Tibial nerve (tissue), 4 donors: ENCODE measurements at regions not wholly inside any gene's neighbourhood (a gene's known extent, or its start where the extent isn't known, plus 50 kb on each side); places are given as distances from the start of the nearest gene placed in this dataset.

Source experiments
- EP300 ChIP-seq, 2 donors: sonication (generic); formaldehyde crosslinking; IDR thresholded peaks; one replicate each; pipeline ENCODE4 v1.6.1; 2017; ENCODE audit warnings: antibody characterized with exemption in 2 of 2, mild to moderate bottlenecking in 1 of 2
- POLR2A ChIP-seq, 2 donors: fragments of 450-650 bp; IDR thresholded peaks; one replicate each; pipeline ENCODE4 v1.6.1; 2017; ENCODE audit warnings: antibody characterized with exemption in 2 of 2, mild to moderate bottlenecking in 2 of 2, moderate library complexity in 2 of 2
- TF ChIP-seq, protein P1 (sequence below), 5 experiments: fragments of 200-600 bp in 3 of 5; fragments of 450-650 bp in 2 of 5; sonication (generic) in 3 of 5; IDR thresholded peaks; one replicate each; pipeline ENCODE4 v1.5.1; 2016 to 2019; ENCODE audit warnings: antibody characterized with exemption in 5 of 5, mild to moderate bottlenecking in 3 of 5, moderate library complexity in 2 of 5

DNA sequence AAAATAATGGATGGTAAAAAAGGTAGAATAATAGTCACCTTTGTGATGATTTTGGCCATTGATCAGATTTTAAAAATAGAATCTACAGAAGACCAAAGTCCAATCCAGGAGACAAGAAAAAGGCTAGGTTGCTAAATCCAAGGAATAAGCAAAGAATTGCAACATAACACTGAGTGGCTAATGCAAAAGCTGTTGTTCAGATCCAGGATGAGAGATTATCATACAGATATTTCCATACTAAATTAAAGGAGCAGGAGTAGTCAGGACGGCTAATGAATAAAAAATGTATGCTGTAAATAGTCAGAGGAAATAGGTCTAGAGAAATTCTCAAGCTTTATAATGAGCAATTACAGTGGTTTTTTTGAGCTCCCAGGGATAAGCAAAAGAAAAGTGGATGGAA lies 745.9 kb upstream of the ACVR2A start:
- TF ChIP-seq, protein P1, sequence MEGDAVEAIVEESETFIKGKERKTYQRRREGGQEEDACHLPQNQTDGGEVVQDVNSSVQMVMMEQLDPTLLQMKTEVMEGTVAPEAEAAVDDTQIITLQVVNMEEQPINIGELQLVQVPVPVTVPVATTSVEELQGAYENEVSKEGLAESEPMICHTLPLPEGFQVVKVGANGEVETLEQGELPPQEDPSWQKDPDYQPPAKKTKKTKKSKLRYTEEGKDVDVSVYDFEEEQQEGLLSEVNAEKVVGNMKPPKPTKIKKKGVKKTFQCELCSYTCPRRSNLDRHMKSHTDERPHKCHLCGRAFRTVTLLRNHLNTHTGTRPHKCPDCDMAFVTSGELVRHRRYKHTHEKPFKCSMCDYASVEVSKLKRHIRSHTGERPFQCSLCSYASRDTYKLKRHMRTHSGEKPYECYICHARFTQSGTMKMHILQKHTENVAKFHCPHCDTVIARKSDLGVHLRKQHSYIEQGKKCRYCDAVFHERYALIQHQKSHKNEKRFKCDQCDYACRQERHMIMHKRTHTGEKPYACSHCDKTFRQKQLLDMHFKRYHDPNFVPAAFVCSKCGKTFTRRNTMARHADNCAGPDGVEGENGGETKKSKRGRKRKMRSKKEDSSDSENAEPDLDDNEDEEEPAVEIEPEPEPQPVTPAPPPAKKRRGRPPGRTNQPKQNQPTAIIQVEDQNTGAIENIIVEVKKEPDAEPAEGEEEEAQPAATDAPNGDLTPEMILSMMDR (IDR thresholded peaks at IDR 0.05) = no peak
- TF ChIP-seq POLR2A (IDR thresholded peaks at IDR 0.05) (no peak), EP300 (IDR thresholded peaks at IDR 0.05) (no peak)
